ENCODE measurements at regions not wholly inside any gene's neighbourhood (a gene's known extent, or its start where the extent isn't known, plus 50 kb on each side); places are given as distances from the start of the nearest gene placed in this dataset.

GRCh38 chr4:10298681-10299080 lies 158.5 kb downstream of the ZNF518B start:
- no peak for TF ChIP-seq CTCF (IDR thresholded peaks at IDR 0.05)
- no peak for TF ChIP-seq POLR2A (IDR thresholded peaks at IDR 0.05)

Measured in uterus (tissue), 2 donors.